ENCODE measurements at regions not wholly inside any gene's neighbourhood (a gene's known extent, or its start where the extent isn't known, plus 50 kb on each side); places are given as distances from the start of the nearest gene placed in this dataset.

- TF ChIP-seq CTCF (IDR thresholded peaks at IDR 0.05): no peak
- no peak for TF ChIP-seq POLR2A (IDR thresholded peaks at IDR 0.05)
- 46 to 68% methylated on average over 3 of the region's 3 CpGs for WGBS, 2 donors
- H3K4me3 ChIP-seq (ENCODE audit: low read depth, poor library complexity, severe bottlenecking): no peak overlapping the region
- DNase-seq (ENCODE audit: low spot score in 2 of 2): no peak
- intact Hi-C loops (cut with DNase I; ENCODE audit: low total_unique reads): no loop called here
Measured at GRCh38 chr12:66779466-66779865, 100.6 kb upstream of the GRIP1 start.

DNA sequence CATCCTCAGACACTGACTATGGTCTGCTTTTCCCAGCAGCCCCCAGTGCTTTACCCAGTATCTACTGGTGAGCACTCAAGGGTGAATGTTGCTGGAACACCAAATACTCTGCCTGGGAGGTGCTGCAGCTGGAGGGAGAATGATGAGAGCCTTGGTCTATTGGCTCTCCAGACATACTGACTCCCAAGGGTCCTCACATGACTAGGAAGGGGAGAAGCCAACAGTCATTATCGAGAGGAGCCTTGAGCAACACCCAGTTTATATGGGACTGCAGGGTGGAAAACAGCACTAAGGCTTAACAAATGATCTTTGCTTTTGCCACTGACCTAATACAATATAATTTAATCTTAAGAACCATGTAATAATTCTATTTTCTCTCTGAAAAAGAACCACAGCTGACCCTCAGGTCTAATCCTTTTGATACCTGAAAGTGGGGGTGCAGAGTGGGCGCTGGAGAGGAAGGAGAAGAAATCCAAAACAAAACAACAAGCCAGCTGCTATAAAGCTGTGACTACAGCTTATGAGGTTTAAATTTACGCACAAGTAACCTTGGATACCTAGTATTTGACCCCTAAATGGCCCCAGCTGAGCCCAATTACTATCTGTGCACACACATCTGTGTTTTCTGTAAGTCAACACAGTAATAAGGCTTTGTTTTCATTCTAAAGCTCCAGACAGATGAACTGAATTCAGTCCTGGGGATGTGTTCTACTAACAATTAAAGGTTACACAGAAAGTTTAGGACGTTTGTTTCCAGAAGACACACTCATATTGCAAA lies 107.8 kb upstream of the GRIP1 start:
- H3K4me3 ChIP-seq (ENCODE audit: low read depth, poor library complexity, severe bottlenecking): no peak overlapping the region
- 67 to 69% methylated on average over 4 of the region's 4 CpGs for WGBS, 2 donors
- TF ChIP-seq CTCF (IDR thresholded peaks at IDR 0.05) (no peak), POLR2A (IDR thresholded peaks at IDR 0.05) (no peak)
- intact Hi-C loops (cut with DNase I; ENCODE audit: low total_unique reads): no loop called here
- no peak for DNase-seq (ENCODE audit: low spot score in 2 of 2)

DNA sequence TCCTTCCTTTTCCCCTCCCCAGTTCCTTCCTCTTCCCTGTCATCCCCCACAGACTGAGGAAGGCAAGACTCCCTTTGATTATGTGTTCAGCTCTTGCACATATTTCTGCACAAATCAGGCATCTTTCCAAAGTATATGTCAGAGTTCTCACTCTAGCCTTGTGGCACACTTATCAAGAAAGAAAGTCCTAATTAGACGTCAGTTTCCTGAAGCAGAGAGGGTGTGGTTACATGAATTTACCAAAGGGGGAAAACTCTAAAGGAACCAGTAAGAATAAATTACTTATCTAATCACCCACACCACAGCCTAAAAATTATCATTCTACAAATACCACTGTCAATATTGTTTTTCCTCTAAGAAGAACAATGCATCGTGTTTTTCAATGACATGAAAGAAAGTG lies 120.7 kb upstream of the GRIP1 start:
- intact Hi-C loops (cut with DNase I; ENCODE audit: low total_unique reads): no loop called here
- WGBS, 2 donors: 36% methylated on average over 2 of the region's 2 CpGs

GRCh38 chr12:66800046-66800445 lies 121.2 kb upstream of the GRIP1 start:
- no peak for DNase-seq (ENCODE audit: low spot score in 2 of 2)
- intact Hi-C loops (cut with DNase I; ENCODE audit: low total_unique reads): no loop called here
- H3K4me3 ChIP-seq (ENCODE audit: low read depth, poor library complexity, severe bottlenecking): no peak overlapping the region
- WGBS, 2 donors: 89 to 91% methylated on average over 1 of the region's 1 CpG
- no peak for TF ChIP-seq CTCF (IDR thresholded peaks at IDR 0.05)
- no peak for TF ChIP-seq POLR2A (IDR thresholded peaks at IDR 0.05)

More for the DNA sequence above, 120.7 kb upstream of the GRIP1 start:
- no peak for DNase-seq (ENCODE audit: low spot score in 2 of 2)
- no peak overlapping the region for H3K4me3 ChIP-seq (ENCODE audit: low read depth, poor library complexity, severe bottlenecking)
- TF ChIP-seq POLR2A (IDR thresholded peaks at IDR 0.05) (no peak), CTCF (IDR thresholded peaks at IDR 0.05) (no peak)

DNA sequence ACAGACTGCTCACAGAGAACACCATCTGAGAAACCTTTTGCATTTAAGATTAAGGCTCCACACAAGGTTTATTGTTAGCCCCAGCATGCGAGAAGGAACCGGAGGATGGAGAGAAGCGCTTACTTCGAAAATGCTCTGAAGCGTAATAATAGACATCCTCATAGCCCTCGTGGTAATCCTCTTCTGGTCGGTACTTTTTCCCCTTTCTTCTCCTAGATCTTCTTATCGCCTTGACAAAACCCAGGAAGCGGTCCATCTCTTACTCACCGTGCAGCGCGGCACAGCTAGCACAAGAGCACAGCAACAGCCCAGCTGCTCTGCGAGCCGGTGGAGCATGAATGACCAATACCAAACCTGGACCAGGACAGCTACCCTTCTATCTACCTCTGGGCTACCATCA lies 125.1 kb upstream of the GRIP1 start:
- H3K4me3 ChIP-seq (ENCODE audit: low read depth, poor library complexity, severe bottlenecking): no peak overlapping the region
- intact Hi-C loops (cut with DNase I; ENCODE audit: low total_unique reads): no loop called here
- no peak for TF ChIP-seq POLR2A (IDR thresholded peaks at IDR 0.05)
- TF ChIP-seq CTCF (IDR thresholded peaks at IDR 0.05): no peak
- 58 to 73% methylated on average over 14 of the region's 14 CpGs for WGBS, 2 donors
- no peak for DNase-seq (ENCODE audit: low spot score in 2 of 2)

GRCh38 chr12:66804563-66804974 lies 125.7 kb upstream of the GRIP1 start:
- H3K4me3 ChIP-seq (ENCODE audit: low read depth, poor library complexity, severe bottlenecking): no peak overlapping the region
- intact Hi-C loops (cut with DNase I; ENCODE audit: low total_unique reads): no loop called here
- DNase-seq (ENCODE audit: low spot score in 2 of 2): no peak
- 40 to 47% methylated on average over 6 of the region's 6 CpGs for WGBS, 2 donors
- no peak for TF ChIP-seq CTCF (IDR thresholded peaks at IDR 0.05)
- TF ChIP-seq POLR2A (IDR thresholded peaks at IDR 0.05): no peak

All from lower leg skin (tissue), 4 donors.